ENCODE measurements at regions not wholly inside any gene's neighbourhood (a gene's known extent, or its start where the extent isn't known, plus 50 kb on each side); places are given as distances from the start of the nearest gene placed in this dataset.
"Not testable (repeated sequence)": the region's sequence is repeated elsewhere in the genome, so short reads cannot be mapped to it uniquely, and the experiment has no call there.

DNA sequence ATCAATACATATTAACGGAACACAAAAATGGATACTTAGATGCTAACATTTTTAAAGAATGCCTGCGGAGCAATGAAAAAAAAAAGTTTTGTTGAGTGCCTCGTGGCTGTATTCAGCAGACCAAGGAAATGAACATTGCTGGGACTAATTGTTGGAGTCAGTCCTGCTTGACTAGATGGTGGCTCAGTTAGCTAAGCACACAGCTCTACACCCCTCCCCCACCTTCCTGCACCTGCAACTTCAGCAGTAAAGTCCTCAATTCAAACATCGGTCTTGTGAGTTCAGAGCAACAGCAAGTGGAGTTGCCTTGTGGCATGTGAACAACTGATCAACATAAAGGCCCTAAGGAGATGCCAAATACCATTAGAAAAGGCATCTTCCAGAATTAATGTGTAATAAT lies 326.0 kb upstream of the NPSR1 start:
- no peak for DNase-seq (ENCODE audit: low read depth)

DNA sequence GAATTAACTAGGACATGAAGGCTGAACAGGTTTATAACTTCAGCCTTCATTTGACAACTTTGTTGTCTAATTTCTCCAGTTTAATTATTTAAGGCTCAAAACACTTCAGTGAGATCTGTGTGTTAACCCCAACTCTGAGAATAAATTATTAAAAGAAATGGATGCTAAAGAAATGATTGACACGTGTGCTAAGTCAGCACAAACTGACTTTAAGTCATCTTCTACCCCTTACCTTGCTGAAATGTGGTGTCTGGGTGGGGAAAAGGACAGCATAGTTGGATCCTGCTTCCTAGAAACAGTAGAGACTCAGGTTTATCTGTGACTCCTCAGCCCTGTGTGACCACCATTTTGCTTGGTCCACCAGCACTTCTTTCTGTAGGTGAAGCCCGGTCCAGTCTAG lies 324.8 kb upstream of the NPSR1 start:
- no peak for DNase-seq (ENCODE audit: low read depth)

GRCh38 chr7:34333925-34334324 lies 324.1 kb upstream of the NPSR1 start:
- no peak for DNase-seq (ENCODE audit: low read depth)

DNA sequence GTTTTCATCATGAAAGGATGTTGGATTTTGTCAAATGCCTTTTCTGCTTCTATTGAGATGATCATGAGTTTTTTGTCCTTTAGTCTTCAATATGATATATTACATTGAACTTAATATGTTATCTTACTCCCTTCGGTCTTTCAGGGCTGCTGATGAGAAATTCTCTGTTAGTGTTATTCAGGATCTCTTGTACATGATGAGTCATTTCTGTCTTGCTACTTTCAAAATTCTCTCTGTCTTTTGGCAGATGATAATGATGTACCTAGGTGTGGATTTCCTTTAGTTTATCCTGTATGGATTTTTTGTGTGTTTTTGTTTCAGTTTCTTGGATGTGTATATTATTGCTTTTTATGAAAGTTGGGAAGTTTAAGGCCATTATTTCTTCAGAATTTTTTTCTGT lies 320.9 kb upstream of the NPSR1 start:
- no peak for DNase-seq (ENCODE audit: low read depth)

DNA sequence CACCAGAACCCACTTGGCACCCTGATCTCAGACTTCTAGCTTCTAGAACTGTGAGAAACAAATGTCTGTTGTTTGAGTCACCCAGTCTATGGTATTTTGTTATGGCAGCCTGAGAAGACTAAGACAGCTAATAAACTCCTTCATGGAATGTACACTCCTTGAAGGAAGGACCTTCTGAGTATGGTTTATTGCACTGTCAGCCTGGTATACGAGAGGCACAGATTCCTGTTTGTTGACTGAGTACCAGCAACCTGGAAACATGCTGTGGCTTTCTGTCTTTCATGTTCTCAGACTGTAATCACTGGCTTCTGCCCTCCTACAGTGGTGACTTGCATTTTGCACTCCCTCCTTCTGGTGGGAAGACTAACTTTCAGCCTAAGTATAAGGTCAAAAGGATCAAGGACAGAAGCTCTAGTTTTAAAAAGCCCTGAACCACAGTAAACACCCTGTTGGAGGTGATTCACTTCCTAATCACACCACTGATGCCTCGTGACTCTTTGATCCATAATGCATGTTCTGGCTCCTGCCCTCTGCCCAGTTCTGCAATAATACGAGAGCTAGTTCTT lies 319.0 kb upstream of the NPSR1 start:
- DNase-seq (ENCODE audit: low read depth), result no peak

GRCh38 chr7:34341326-34341725 lies 316.7 kb upstream of the NPSR1 start:
- no peak for DNase-seq (ENCODE audit: low read depth)

DNA sequence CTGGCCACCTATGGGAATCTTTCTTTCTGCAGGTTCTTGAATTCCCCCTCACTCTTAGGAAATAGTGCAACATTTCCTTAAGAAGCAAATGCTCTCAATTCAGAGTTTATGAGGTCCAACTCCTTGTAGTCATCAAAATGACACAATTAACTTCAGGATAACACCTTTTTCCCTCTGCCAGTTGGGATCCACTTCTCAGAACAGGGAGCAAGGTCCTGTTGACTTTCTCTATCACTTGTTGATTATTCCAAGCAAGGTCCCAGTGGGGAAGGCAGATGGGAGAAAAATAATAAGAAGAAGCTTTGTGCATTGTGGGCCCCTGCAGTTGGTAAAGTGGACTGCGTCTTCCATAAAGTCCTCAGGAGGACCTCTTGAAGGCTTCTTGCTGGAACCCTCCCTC lies 315.6 kb upstream of the NPSR1 start:
- no peak for DNase-seq (ENCODE audit: low read depth)

GRCh38 chr7:34343667-34344066 lies 314.4 kb upstream of the NPSR1 start:
- DNase-seq (ENCODE audit: low read depth), result no peak

- no peak for DNase-seq (ENCODE audit: low read depth)
Observed at GRCh38 chr7:34354011-34354410, 304.0 kb upstream of the NPSR1 start.

GRCh38 chr7:34354899-34355298 lies 303.1 kb upstream of the NPSR1 start:
- no peak for DNase-seq (ENCODE audit: low read depth)

GRCh38 chr7:34357068-34357467 lies 300.9 kb upstream of the NPSR1 start:
- DNase-seq (ENCODE audit: low read depth), result no peak

- DNase-seq (ENCODE audit: low read depth), result no peak
Observed at GRCh38 chr7:34357946-34358345, 300.1 kb upstream of the NPSR1 start.

- DNase-seq (ENCODE audit: low read depth), result not testable (repeated sequence)
Observed at GRCh38 chr7:34358578-34358977, 299.4 kb upstream of the NPSR1 start.

DNA sequence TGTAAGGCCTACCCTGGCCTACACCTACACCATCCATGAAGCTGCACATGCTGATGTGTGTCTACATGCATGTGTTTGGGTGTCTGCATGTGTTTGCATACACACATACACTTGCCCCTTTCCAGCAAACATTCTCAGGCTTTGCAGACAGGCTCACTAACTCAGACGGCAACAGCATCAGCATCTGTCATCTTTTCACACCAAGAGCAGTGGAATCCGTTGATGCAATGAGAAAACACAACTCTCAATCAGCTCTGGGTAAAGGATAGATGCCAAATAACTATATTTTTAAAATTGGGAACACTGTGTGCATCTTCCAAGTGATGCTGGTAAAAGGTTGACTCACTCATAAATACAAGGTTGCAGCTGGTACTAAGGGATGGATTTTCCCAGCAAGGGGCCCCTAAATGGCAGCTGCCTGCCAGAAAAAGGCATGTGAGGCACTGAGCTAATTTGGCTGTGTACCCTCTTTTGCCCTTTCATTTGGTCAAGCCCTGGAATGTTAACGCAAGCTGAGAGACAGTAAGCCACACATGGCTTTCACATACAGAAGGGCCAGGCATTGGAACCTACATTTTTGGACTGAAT lies 296.3 kb upstream of the NPSR1 start:
- DNase-seq (ENCODE audit: low read depth), result no peak

- DNase-seq (ENCODE audit: low read depth), result no peak
Observed at GRCh38 chr7:34362621-34363020, 295.4 kb upstream of the NPSR1 start.

GRCh38 chr7:34364130-34364529 lies 293.9 kb upstream of the NPSR1 start:
- DNase-seq (ENCODE audit: low read depth), result no peak

DNA sequence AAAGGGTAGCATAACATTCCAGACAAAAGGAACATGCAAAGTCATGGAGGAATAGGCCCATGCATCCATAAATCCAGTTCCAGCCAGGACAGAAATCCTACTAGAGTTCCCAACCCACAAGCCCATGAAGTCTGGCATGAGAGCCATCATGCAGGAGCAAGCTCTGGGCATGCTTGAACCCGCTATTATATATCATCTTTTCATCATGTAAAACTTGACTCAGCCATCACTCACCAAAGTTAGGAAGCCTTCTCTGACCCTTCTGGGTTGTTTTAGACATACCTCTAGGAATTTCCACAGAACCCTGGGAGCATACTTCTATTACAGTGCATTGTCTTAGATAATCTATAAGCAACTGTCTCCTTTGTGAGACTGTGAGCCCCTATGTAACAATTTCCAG lies 293.0 kb upstream of the NPSR1 start:
- DNase-seq (ENCODE audit: low read depth), result no peak

- DNase-seq (ENCODE audit: low read depth), result no peak
Observed at GRCh38 chr7:34365611-34366010, 292.4 kb upstream of the NPSR1 start.

DNA sequence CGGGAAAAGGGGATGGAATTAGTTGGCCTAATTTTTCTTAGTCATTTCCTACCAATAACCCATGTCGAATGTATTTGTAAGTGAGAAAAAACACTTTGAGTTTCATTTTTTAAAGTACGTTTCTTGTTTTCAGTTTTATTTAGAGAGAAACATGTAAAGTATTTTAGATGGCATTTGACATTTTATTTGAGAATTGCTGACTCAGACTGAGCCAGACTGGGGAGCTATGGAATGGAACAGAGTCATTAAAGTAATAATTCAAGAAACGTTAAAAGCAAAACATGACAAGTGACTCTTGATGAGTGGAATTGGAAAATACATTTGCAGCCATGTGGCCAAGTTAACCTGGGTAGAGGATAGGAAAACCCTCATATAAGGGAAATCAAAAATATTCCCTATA lies 286.1 kb upstream of the NPSR1 start:
- DNase-seq (ENCODE audit: low read depth), result no peak

GRCh38 chr7:34373940-34374339 lies 284.1 kb upstream of the NPSR1 start:
- no peak for DNase-seq (ENCODE audit: low read depth)

GRCh38 chr7:34382166-34382893 lies 275.7 kb upstream of the NPSR1 start:
- DNase-seq (ENCODE audit: low read depth), result no peak

DNA sequence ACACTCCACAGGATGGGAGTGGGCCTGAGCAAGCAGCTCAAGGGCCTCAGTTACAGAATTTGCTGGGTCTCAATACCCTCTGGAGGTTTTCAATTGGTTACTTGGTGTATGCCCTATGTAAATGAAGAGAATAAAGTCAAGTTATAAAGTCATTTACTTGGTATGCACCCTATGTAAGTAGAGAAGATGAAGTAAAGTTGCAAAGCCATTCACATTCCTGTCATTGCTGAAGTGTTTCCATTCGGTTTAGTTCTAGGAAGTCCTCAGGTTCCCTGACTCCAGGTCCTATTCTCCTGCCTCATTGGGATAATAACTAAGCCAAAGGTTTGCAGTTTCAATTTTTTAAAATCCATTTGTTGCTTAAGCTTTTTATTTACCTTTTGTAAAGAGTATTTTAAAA lies 272.6 kb upstream of the NPSR1 start:
- no peak for DNase-seq (ENCODE audit: low read depth)

DNA sequence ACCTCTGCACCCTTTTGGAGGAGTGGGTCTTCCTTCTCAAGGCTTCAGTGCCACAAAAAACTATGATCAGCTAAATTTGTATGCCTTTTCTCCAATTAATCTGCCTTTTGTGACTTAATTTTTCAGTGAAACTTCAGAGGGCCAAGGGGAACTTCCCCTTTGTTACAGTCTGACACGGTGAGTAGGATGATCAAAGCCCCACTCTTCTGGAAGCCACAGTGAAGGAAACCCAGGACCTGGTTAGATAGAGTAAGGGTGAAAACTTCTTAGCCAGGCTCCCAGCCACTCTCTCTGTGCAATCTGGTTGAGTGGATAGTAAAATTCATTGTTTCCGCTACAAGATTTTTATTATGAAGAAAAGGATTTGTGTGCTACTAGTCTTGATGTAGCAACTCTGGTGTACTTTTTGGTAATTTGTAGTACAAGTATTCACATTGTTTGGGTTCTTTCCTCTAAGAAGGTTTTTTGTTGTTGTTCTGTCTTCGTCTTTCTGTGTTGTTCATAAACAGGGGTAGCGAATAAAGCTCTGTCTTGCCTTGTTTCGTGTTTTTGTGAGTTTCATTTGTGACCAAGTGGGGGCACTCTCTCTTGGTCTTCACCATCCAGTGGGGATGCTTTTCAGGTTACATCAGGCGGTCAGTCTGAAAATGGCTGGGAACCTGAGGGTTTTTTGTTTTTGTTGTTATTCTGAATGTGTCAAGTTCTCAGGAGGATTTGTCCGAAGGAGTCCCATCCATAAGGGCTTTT lies 268.5 kb upstream of the NPSR1 start:
- no peak for DNase-seq (ENCODE audit: low read depth)

Data from activated T-helper 9 cell treated with anti-CD3 and anti-CD28 coated beads, Interleukin-2, amount 50 U/mL, for 16 hours (primary cell).